Retinal pigment epithelial cell (primary cell): ENCODE measurements at regions not wholly inside any gene's neighbourhood (a gene's known extent, or its start where the extent isn't known, plus 50 kb on each side); places are given as distances from the start of the nearest gene placed in this dataset.

Source experiments
- DNase-seq: peaks from one replicate; pipeline ENCODE4 v3.0.0-alpha.2; 2010; ENCODE audit warnings: low read depth
- H3K4me3 ChIP-seq: 2 replicates; pipeline ENCODE4 v1.5.1; 2011; ENCODE audit warnings: mild to moderate bottlenecking, low read length, control low read depth, moderate library complexity
- CTCF ChIP-seq: conservative IDR thresholded peaks from 2 replicates; pipeline ENCODE4 v1.5.1; 2011; ENCODE audit warnings: low read depth, low read length, control low read depth, inconsistent platforms

GRCh38 chr10:53006663-53007526, 234.3 kb upstream of the MBL2 start:
- DNase-seq: no peak
- TF ChIP-seq CTCF: no peak
- no peak overlapping the region for H3K4me3 ChIP-seq

- no peak for DNase-seq
- no peak for TF ChIP-seq CTCF
- H3K4me3 ChIP-seq: no peak overlapping the region
Observed at GRCh38 chr10:53005612-53006345, 233.2 kb upstream of the MBL2 start.

DNA sequence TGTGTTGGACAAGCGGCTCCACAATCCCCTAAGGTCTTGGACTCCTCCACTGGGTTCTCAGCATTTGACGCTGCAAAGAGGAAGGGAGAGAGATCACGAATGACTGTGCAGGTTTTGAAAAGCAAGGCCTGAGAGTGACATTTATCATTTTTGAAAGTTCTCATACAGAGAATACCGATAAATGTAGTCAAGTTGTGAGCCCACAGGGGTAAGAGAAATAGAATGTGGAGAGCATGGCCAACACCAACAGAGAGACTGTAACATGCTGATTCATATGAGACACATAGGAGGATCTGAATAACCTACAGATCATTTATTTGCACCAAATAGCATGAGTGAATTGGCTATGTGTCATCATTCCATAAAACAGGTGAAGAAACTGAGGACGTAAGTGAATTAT, 230.5 kb upstream of the MBL2 start:
- H3K4me3 ChIP-seq: no peak overlapping the region
- TF ChIP-seq CTCF: no peak
- DNase-seq: no peak

- no peak for TF ChIP-seq CTCF
- no peak for DNase-seq
- no peak overlapping the region for H3K4me3 ChIP-seq
Observed at GRCh38 chr10:52999681-53000080, 227.1 kb upstream of the MBL2 start.

GRCh38 chr10:52999258-52999657, 226.7 kb upstream of the MBL2 start:
- no peak overlapping the region for H3K4me3 ChIP-seq
- no peak for TF ChIP-seq CTCF
- DNase-seq: no peak

GRCh38 chr10:52997007-52997406, 224.4 kb upstream of the MBL2 start:
- no peak for DNase-seq
- TF ChIP-seq CTCF: no peak

More at GRCh38 chr10:52997007-52997406, 224.4 kb upstream of the MBL2 start:
- H3K4me3 ChIP-seq: no peak overlapping the region
